Uterus (tissue), 3 donors: ENCODE measurements at regions not wholly inside any gene's neighbourhood (a gene's known extent, or its start where the extent isn't known, plus 50 kb on each side); places are given as distances from the start of the nearest gene placed in this dataset.

Experiments
- DNase-seq, 2 donors: peaks; one replicate each; pipeline ENCODE4 v3.0.0-alpha.2; 2019 to 2020
- H3K27ac ChIP-seq, 2 donors: fragments of 200-600 bp; sonication (generic); 1 replicate in 1 of 2; 2 replicates in 1 of 2; pipeline ENCODE4 v1.5.1; 2016 to 2018
- H3K27me3 ChIP-seq, 2 donors: fragments of 200-600 bp; sonication (generic); one replicate each; pipeline ENCODE4 v1.5.1; 2018 to 2019; ENCODE audit warnings: control low read depth in 1 of 2
- H3K36me3 ChIP-seq, 2 donors: fragments of 200-600 bp; sonication (generic); one replicate each; pipeline ENCODE4 v1.5.1; 2019; ENCODE audit warnings: control low read depth in 1 of 2
- H3K4me1 ChIP-seq, 2 donors: fragments of 200-600 bp; sonication (generic); one replicate each; pipeline ENCODE4 v1.5.1; 2018 to 2019; ENCODE audit warnings: control low read depth in 1 of 2
- H3K4me3 ChIP-seq, 2 donors: fragments of 200-600 bp; sonication (generic); 1 replicate in 1 of 2; 2 replicates in 1 of 2; pipeline ENCODE4 v1.5.1; 2018 to 2019; ENCODE audit warnings: mild to moderate bottlenecking in 1 of 2
- H3K9me3 ChIP-seq, 2 donors: fragments of 200-600 bp; sonication (generic); one replicate each; pipeline ENCODE4 v1.5.1; 2019; ENCODE audit warnings: control low read depth in 1 of 2
- POLR2A ChIP-seq, 2 donors: fragments of 450-650 bp; IDR thresholded peaks; one replicate each; pipeline ENCODE4 v1.6.1; 2016; ENCODE audit warnings: antibody characterized with exemption in 2 of 2, mild to moderate bottlenecking in 1 of 2, moderate library complexity in 1 of 2
- intact Hi-C: fragments of 100-400 bp; cut with DNase I; formaldehyde crosslinking; loops from one replicate; pipeline ENCODE4 v1.15.1; 2023; ENCODE audit warnings: low total_unique reads
- TF ChIP-seq, protein P1 (sequence below), 4 experiments: fragments of 200-600 bp in 2 of 4; fragments of 450-650 bp in 2 of 4; sonication (generic) in 2 of 4; IDR thresholded peaks; one replicate each; pipeline ENCODE4 v1.5.1; 2016 to 2019; ENCODE audit warnings: antibody characterized with exemption in 4 of 4, mild to moderate bottlenecking in 2 of 4, moderate library complexity in 1 of 4
- donor health status: DM: yes; HTN: yes; CAD: no.

DNA sequence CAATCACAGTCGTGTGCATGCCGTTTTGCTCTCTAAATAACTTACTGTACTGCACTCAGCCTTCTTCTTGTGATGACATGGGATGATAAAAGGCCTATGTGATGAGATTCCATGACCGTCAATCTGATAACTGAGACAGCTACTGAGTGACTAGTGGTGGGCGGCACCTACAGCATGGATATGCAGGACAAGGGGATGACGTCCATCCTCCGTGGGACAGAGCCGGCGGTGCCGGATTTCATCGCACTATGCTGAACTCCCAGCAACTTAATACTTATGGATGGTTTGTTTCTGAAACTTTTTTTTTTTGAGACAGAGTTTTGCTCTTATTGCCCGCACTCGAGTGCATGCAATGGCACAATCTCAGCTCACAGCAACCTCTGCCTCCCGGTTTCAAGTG is 146.8 kb upstream of the TSHZ3 start:
- TF ChIP-seq POLR2A (IDR thresholded peaks at IDR 0.05), result no peak
- TF ChIP-seq, protein P1, sequence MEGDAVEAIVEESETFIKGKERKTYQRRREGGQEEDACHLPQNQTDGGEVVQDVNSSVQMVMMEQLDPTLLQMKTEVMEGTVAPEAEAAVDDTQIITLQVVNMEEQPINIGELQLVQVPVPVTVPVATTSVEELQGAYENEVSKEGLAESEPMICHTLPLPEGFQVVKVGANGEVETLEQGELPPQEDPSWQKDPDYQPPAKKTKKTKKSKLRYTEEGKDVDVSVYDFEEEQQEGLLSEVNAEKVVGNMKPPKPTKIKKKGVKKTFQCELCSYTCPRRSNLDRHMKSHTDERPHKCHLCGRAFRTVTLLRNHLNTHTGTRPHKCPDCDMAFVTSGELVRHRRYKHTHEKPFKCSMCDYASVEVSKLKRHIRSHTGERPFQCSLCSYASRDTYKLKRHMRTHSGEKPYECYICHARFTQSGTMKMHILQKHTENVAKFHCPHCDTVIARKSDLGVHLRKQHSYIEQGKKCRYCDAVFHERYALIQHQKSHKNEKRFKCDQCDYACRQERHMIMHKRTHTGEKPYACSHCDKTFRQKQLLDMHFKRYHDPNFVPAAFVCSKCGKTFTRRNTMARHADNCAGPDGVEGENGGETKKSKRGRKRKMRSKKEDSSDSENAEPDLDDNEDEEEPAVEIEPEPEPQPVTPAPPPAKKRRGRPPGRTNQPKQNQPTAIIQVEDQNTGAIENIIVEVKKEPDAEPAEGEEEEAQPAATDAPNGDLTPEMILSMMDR (IDR thresholded peaks at IDR 0.05), result no peak
- intact Hi-C loops, result no loop called here
- DNase-seq, result no peak
- H3K36me3 ChIP-seq, result no peaks in the 10 kb centered on the region
- no peak overlapping the region for H3K4me3 ChIP-seq
- no peaks in the 10 kb centered on the region for H3K9me3 ChIP-seq
- H3K27me3 ChIP-seq, result no peaks in the 10 kb centered on the region
- H3K4me1 ChIP-seq, result no peaks in the 10 kb centered on the region
- H3K27ac ChIP-seq, result no peak overlapping the region

- intact Hi-C loops, result no loop called here
- H3K36me3 ChIP-seq, result no peaks in the 10 kb centered on the region
- no peak overlapping the region for H3K4me3 ChIP-seq
- no peak for DNase-seq
- TF ChIP-seq POLR2A (IDR thresholded peaks at IDR 0.05), result no peak
- TF ChIP-seq, protein P1 (IDR thresholded peaks at IDR 0.05), result no peak
- no peaks in the 10 kb centered on the region for H3K27me3 ChIP-seq
- no peaks in the 10 kb centered on the region for H3K4me1 ChIP-seq
- no peak overlapping the region for H3K27ac ChIP-seq
- no peaks in the 10 kb centered on the region for H3K9me3 ChIP-seq
Observed at GRCh38 chr19:31497709-31498108, 148.5 kb upstream of the TSHZ3 start.

- Histone ChIP-seq H3K9me3 (no peaks in the 10 kb centered on the region), H3K4me1 (no peaks in the 10 kb centered on the region), H3K27ac (no peak overlapping the region), H3K36me3 (no peaks in the 10 kb centered on the region), H3K4me3 (no peak overlapping the region), H3K27me3 (no peaks in the 10 kb centered on the region)
- TF ChIP-seq, protein P1 (IDR thresholded peaks at IDR 0.05), result no peak
- no peak for TF ChIP-seq POLR2A (IDR thresholded peaks at IDR 0.05)
- intact Hi-C loops, result no loop called here
- no peak for DNase-seq
Observed at GRCh38 chr19:31498781-31499180, 149.5 kb upstream of the TSHZ3 start.

DNA sequence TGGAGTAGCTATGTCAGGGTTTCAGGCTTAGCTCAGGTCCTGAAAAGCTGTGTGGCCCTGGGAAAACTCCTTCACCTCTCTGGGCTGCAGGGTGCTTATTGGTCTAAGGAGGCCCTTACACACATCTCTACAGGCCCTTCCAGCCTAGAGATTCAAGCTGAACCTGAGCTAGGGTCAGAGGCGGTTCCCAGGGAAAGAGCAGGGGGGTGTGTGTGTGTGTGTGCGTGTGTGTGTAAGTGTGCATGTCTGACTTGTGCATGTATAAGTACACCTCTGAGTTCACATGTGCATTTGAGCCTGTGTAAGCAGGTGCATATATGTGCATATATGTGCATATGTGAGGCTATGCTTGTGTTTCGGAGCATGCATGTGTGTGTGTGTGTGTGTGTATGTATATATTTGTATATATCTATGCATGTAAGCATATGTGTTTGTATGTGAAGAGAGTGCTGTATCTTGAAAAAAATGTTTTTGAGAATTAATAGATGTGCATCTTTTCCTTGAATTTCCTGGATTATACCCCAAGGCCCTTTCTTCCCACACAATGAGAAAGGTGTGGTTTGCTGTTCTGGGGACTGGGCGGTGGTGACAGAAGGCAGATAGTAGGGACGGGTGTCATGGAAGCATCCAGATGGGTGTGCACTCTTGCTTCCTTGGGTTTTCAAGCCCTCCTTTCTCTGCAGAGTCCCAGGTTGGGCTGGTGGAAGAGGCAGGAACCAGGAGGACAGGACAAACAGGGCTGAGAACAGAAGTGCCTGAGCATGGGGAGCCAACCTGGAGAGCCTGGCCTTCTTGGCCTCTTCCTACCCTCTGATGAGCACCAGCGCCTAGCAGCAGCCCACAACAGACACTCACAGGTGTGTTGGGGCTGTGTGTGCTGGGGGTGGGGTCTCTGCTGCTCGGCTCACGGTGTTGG is 150.3 kb upstream of the TSHZ3 start:
- no peak for TF ChIP-seq POLR2A (IDR thresholded peaks at IDR 0.05)
- TF ChIP-seq, protein P1 (IDR thresholded peaks at IDR 0.05), result no peak
- intact Hi-C loops, result no loop called here
- DNase-seq, result no peak

GRCh38 chr19:31500197-31500830 is 151.1 kb upstream of the TSHZ3 start:
- H3K27ac ChIP-seq, result no peak overlapping the region
- TF ChIP-seq, protein P1 (IDR thresholded peaks at IDR 0.05), result no peak
- TF ChIP-seq POLR2A (IDR thresholded peaks at IDR 0.05), result no peak
- no peak overlapping the region for H3K4me3 ChIP-seq
- H3K36me3 ChIP-seq, result no peaks in the 10 kb centered on the region
- intact Hi-C loops, result no loop called here
- DNase-seq, result no peak
- no peaks in the 10 kb centered on the region for H3K4me1 ChIP-seq
- no peaks in the 10 kb centered on the region for H3K9me3 ChIP-seq
- H3K27me3 ChIP-seq, result no peaks in the 10 kb centered on the region

More for the DNA sequence above, 150.3 kb upstream of the TSHZ3 start:
- Histone ChIP-seq H3K9me3 (no peaks in the 10 kb centered on the region), H3K4me3 (no peak overlapping the region), H3K27ac (no peak overlapping the region), H3K36me3 (no peaks in the 10 kb centered on the region), H3K27me3 (no peaks in the 10 kb centered on the region), H3K4me1 (no peaks in the 10 kb centered on the region)
